GM23338 (cell line): ENCODE measurements at regions not wholly inside any gene's neighbourhood (a gene's known extent, or its start where the extent isn't known, plus 50 kb on each side); places are given as distances from the start of the nearest gene placed in this dataset.

Experiments
- ATAC-seq: fragments of 200-7000 bp; cut with Tn5 transposase; 3 replicates; pipeline ENCODE4 v1.9.1; 2020
- DNase-seq: peaks from one replicate; pipeline ENCODE4 v3.0.0-alpha.2; 2015; ENCODE audit warnings: low spot score
- H2AFZ ChIP-seq: fragments of 200-600 bp; sonication (generic); 2 replicates; pipeline ENCODE4 v1.8.0; 2016; ENCODE audit warnings: antibody characterized with exemption, mild to moderate bottlenecking, moderate library complexity
- H3F3A ChIP-seq: fragments of 200-600 bp; sonication (generic); replicated peaks from 2 replicates; pipeline ENCODE4 v1.8.0; 2017; ENCODE audit warnings: antibody characterized with exemption, mixed run types, low read depth
- H3K27ac ChIP-seq: fragments of 200-600 bp; sonication (generic); 2 replicates; pipeline ENCODE4 v1.6.1; 2016; ENCODE audit warnings: low read depth
- H3K27me3 ChIP-seq: fragments of 200-600 bp; sonication (generic); 2 replicates; pipeline ENCODE4 v1.8.0; 2016; ENCODE audit warnings: mild to moderate bottlenecking, mixed run types, moderate library complexity; ENCODE audit not compliant: insufficient read depth
- H3K36me3 ChIP-seq: fragments of 200-600 bp; sonication (generic); 2 replicates; pipeline ENCODE4 v1.8.0; 2016; ENCODE audit warnings: mild to moderate bottlenecking; ENCODE audit not compliant: insufficient read depth
- H3K4me1 ChIP-seq: fragments of 200-600 bp; sonication (generic); 2 replicates; pipeline ENCODE4 v1.8.0; 2016; ENCODE audit warnings: mild to moderate bottlenecking, moderate library complexity; ENCODE audit not compliant: insufficient read depth
- H3K4me2 ChIP-seq: fragments of 200-600 bp; sonication (generic); 2 replicates; pipeline ENCODE4 v1.7.1; 2017; ENCODE audit warnings: mixed run types
- H3K4me3 ChIP-seq: fragments of 200-600 bp; sonication (generic); 2 replicates; pipeline ENCODE4 v1.6.1; 2016; ENCODE audit warnings: mixed run types
- H3K79me2 ChIP-seq: fragments of 200-600 bp; sonication (generic); replicated peaks from 2 replicates; pipeline ENCODE4 v1.8.0; 2017; ENCODE audit warnings: mild to moderate bottlenecking; ENCODE audit not compliant: insufficient read depth
- H3K9me2 ChIP-seq: fragments of 200-600 bp; sonication (generic); 2 replicates; pipeline ENCODE4 v1.8.0; 2017; ENCODE audit not compliant: insufficient read depth
- H4K20me1 ChIP-seq: fragments of 200-600 bp; sonication (generic); replicated peaks from 2 replicates; pipeline ENCODE4 v1.8.0; 2017; ENCODE audit warnings: mild to moderate bottlenecking; ENCODE audit not compliant: insufficient read depth
- H3K27ac Mint-ChIP-seq: 2 replicates; pipeline ENCODE4 v1.8.0; 2020; ENCODE audit warnings: inconsistent platforms, mild to moderate bottlenecking, moderate library complexity, mixed read lengths
- H3K27me3 Mint-ChIP-seq: 3 replicates; pipeline ENCODE4 v1.8.0; 2022; ENCODE audit warnings: low read depth, mild to moderate bottlenecking, moderate library complexity, mixed read lengths, inconsistent platforms; ENCODE audit not compliant: insufficient read depth, poor library complexity
- H3K36me3 Mint-ChIP-seq: 3 replicates; pipeline ENCODE4 v1.8.0; 2021; ENCODE audit warnings: low read depth, mild to moderate bottlenecking, inconsistent platforms, moderate library complexity, mixed read lengths
- H3K4me1 Mint-ChIP-seq: 3 replicates; pipeline ENCODE4 v1.8.0; 2020; ENCODE audit warnings: mild to moderate bottlenecking, inconsistent platforms, mixed read lengths
- H3K4me3 Mint-ChIP-seq: 3 replicates; pipeline ENCODE4 v1.8.0; 2021; ENCODE audit warnings: moderate library complexity, mild to moderate bottlenecking, inconsistent platforms, mixed read lengths
- H3K9me3 Mint-ChIP-seq: 3 replicates; pipeline ENCODE4 v1.8.0; 2020; ENCODE audit warnings: moderate library complexity, mild to moderate bottlenecking, inconsistent platforms, mixed read lengths
- CREB1 ChIP-seq: fragments of 250-450 bp; sonication (Bioruptor Pico); IDR thresholded peaks from 2 replicates; pipeline ENCODE4 v1.5.0; 2020; ENCODE audit warnings: low read depth, mild to moderate bottlenecking, moderate library complexity
- CTCF ChIP-seq, 2 experiments: fragments of 200-600 bp in 1 of 2; sonication (generic) in 1 of 2; conservative IDR thresholded peaks; 2 replicates each; pipeline versions ENCODE4 v1.5.1 to v1.6.1; 2016 to 2017; ENCODE audit warnings: antibody characterized with exemption in 2 of 2, low read depth in 2 of 2, mild to moderate bottlenecking in 2 of 2, moderate library complexity in 1 of 2
- EZH2 ChIP-seq: fragments of 200-600 bp; sonication (generic); IDR thresholded peaks from one replicate; pipeline ENCODE4 v1.8.0; 2017; ENCODE audit warnings: antibody characterized with exemption, mild to moderate bottlenecking, low read depth; ENCODE audit not compliant: unreplicated experiment
- EZH2phosphoT487 ChIP-seq: fragments of 200-600 bp; sonication (generic); IDR thresholded peaks from one replicate; pipeline ENCODE4 v1.8.1; 2018; ENCODE audit warnings: antibody characterized with exemption; ENCODE audit not compliant: unreplicated experiment
- JUNB ChIP-seq: IDR thresholded peaks from one replicate; pipeline ENCODE4 v1.6.1; 2016; ENCODE audit warnings: antibody characterized with exemption; ENCODE audit not compliant: unreplicated experiment
- NANOG ChIP-seq: IDR thresholded peaks from 2 replicates; pipeline ENCODE4 v1.6.1; 2016; ENCODE audit warnings: antibody characterized with exemption, borderline replicate concordance
- ZNF114 ChIP-seq: fragments of 250-450 bp; sonication (Bioruptor Pico); IDR thresholded peaks from 2 replicates; pipeline ENCODE4 v1.5.0; 2020; ENCODE audit warnings: mild to moderate bottlenecking, moderate library complexity

GRCh38 chr3:14274999-14275961, 96.7 kb downstream of the LSM3 start:
- H3F3A ChIP-seq = peaks cover 25% of the 10 kb centered on the region
- no peak overlapping the region for H3K27ac ChIP-seq
- Mint-ChIP-seq H3K27me3 (peaks cover 24% of the 10 kb centered on the region), H3K4me3 (no peak overlapping the region), H3K36me3 (no peaks in the 10 kb centered on the region), H3K4me1 (peaks cover 53% of the 10 kb centered on the region), H3K9me3 (no peaks in the 10 kb centered on the region; the same call in 2 of the 3 replicates), H3K27ac (no peak overlapping the region)
- peak; percentile 82 for DNase-seq
- H3K27me3 ChIP-seq = no peaks in the 10 kb centered on the region
- ATAC-seq = peak; percentile 25
- no peak overlapping the region for H3K4me2 ChIP-seq
- no peak overlapping the region for H3K4me3 ChIP-seq
- H3K79me2 ChIP-seq = no peaks in the 10 kb centered on the region
- no peaks in the 10 kb centered on the region for H3K36me3 ChIP-seq
- no peak overlapping the region for H2AFZ ChIP-seq
- no peaks in the 10 kb centered on the region for H3K9me2 ChIP-seq
- TF ChIP-seq EZH2phosphoT487 (no peak), CTCF (conservative IDR thresholded peaks at IDR 0.05; ENCODE audit: low read depth in 2 of 2) (peak; percentile 60 to 72)
- peaks cover 40% of the 10 kb centered on the region for H3K4me1 ChIP-seq
- H4K20me1 ChIP-seq = no peaks in the 10 kb centered on the region

GRCh38 chr3:14275962-14276909, 97.6 kb downstream of the LSM3 start:
- no peaks in the 10 kb centered on the region; the same call in 2 of the 3 replicates for H3K9me3 Mint-ChIP-seq
- H3K27me3 Mint-ChIP-seq = peaks cover 24% of the 10 kb centered on the region
- H3K4me1 ChIP-seq = peaks cover 33% of the 10 kb centered on the region
- peaks cover 25% of the 10 kb centered on the region for H3F3A ChIP-seq
- H3K4me1 Mint-ChIP-seq = peaks cover 54% of the 10 kb centered on the region
- DNase-seq (no peak), ATAC-seq (no peak)
- no peak overlapping the region for H2AFZ ChIP-seq
- H3K4me2 ChIP-seq = no peak overlapping the region
- no peaks in the 10 kb centered on the region for H3K9me2 ChIP-seq
- H3K4me3 Mint-ChIP-seq = no peak overlapping the region
- no peaks in the 10 kb centered on the region for H4K20me1 ChIP-seq
- no peaks in the 10 kb centered on the region for H3K27me3 ChIP-seq
- H3K4me3 ChIP-seq = no peak overlapping the region
- no peaks in the 10 kb centered on the region for H3K79me2 ChIP-seq
- H3K27ac ChIP-seq = no peak overlapping the region
- TF ChIP-seq JUNB (no peak), ZNF114 (no peak), EZH2 (no peak), CTCF (conservative IDR thresholded peaks at IDR 0.05; ENCODE audit: low read depth in 2 of 2) (no peak), NANOG (no peak), EZH2phosphoT487 (no peak), CREB1 (no peak)
- no peaks in the 10 kb centered on the region for H3K36me3 Mint-ChIP-seq
- no peak overlapping the region for H3K27ac Mint-ChIP-seq
- no peaks in the 10 kb centered on the region for H3K36me3 ChIP-seq
